Left ventricle myocardium inferior (tissue), 1 donor: ENCODE measurements at regions not wholly inside any gene's neighbourhood (a gene's known extent, or its start where the extent isn't known, plus 50 kb on each side); places are given as distances from the start of the nearest gene placed in this dataset.

Experiments used
- DNase-seq: peaks from one replicate; pipeline ENCODE4 v3.0.0-alpha.2; 2020
- H3K27ac ChIP-seq: fragments of 200-600 bp; replicated peaks from 2 replicates; pipeline ENCODE4 v1.8.0; 2021
- H3K27me3 ChIP-seq: fragments of 200-600 bp; 2 replicates; pipeline ENCODE4 v1.8.0; 2021; ENCODE audit warnings: low read depth
- H3K36me3 ChIP-seq: fragments of 200-600 bp; 2 replicates; pipeline ENCODE4 v1.8.0; 2021
- H3K4me1 ChIP-seq: fragments of 200-600 bp; 2 replicates; pipeline ENCODE4 v1.8.0; 2021
- H3K4me3 ChIP-seq: fragments of 200-600 bp; 2 replicates; pipeline ENCODE4 v1.8.0; 2021; ENCODE audit warnings: mild to moderate bottlenecking, moderate library complexity
- H3K9me3 ChIP-seq: fragments of 200-600 bp; replicated peaks from 2 replicates; pipeline ENCODE4 v1.8.0; 2021
- intact Hi-C: fragments of 100-400 bp; cut with micrococcal nuclease; formaldehyde crosslinking; loops from one replicate; pipeline ENCODE4 v1.11.0; 2022
- TF ChIP-seq, protein P1 (sequence below): fragments of 200-600 bp; IDR thresholded peaks from 2 replicates; pipeline ENCODE4 v1.8.0; 2021; ENCODE audit warnings: antibody characterized with exemption, mild to moderate bottlenecking, borderline replicate concordance
- donor health status: DM: no; HTN: yes; CAD: no; lungs with severe emphysema.

DNA sequence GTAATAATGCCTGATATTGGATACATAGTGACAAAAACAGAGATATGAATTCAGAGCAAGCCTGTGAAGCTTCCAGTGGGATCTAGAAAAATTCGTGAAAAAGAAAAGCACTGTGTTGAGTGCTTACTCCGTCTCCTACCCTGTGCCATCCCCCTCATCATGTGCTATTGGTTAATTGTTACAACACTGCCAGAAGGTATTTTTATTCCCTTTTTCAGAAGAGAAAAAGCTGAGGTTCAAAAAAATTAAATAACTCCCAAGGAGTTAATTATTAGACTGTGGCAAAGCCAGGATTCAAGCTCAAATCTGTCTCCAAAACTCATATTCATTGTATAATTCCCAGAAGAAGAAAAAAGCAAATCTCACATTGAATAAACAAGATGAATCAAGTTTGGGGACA lies 735.5 kb upstream of the ACVR2A start:
- Histone ChIP-seq H3K27ac (no peak overlapping the region), H3K9me3 (peaks cover 12% of the 10 kb centered on the region), H3K4me1 (no peaks in the 10 kb centered on the region), H3K36me3 (no peaks in the 10 kb centered on the region), H3K4me3 (no peak overlapping the region), H3K27me3 (no peaks in the 10 kb centered on the region)
- TF ChIP-seq, protein P1, sequence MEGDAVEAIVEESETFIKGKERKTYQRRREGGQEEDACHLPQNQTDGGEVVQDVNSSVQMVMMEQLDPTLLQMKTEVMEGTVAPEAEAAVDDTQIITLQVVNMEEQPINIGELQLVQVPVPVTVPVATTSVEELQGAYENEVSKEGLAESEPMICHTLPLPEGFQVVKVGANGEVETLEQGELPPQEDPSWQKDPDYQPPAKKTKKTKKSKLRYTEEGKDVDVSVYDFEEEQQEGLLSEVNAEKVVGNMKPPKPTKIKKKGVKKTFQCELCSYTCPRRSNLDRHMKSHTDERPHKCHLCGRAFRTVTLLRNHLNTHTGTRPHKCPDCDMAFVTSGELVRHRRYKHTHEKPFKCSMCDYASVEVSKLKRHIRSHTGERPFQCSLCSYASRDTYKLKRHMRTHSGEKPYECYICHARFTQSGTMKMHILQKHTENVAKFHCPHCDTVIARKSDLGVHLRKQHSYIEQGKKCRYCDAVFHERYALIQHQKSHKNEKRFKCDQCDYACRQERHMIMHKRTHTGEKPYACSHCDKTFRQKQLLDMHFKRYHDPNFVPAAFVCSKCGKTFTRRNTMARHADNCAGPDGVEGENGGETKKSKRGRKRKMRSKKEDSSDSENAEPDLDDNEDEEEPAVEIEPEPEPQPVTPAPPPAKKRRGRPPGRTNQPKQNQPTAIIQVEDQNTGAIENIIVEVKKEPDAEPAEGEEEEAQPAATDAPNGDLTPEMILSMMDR: no peak
- no peak for DNase-seq
- intact Hi-C loops: no loop called here

DNA sequence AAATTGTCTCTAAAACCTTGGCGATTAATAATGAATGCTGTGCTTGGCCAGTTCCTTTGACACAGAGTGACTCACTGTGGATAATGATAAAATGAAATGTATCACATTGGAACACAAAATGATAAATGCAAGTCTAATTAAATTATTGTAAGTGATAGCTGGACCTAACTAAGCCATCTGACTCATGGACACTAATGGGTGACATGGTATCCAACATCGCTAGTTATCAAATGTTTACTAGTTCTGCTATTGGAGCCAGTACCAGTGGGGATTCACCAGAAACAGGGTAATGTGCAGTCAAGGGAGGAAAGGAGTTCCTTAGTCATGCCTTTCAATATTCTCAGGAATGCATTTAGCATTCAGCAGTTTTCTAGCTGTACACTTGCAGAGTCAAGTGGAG lies 736.3 kb upstream of the ACVR2A start:
- DNase-seq: no peak
- H3K27ac ChIP-seq: no peak overlapping the region
- no peaks in the 10 kb centered on the region for H3K36me3 ChIP-seq
- no peaks in the 10 kb centered on the region for H3K4me1 ChIP-seq
- peaks cover 5% of the 10 kb centered on the region for H3K9me3 ChIP-seq
- intact Hi-C loops: no loop called here
- no peaks in the 10 kb centered on the region for H3K27me3 ChIP-seq
- no peak overlapping the region for H3K4me3 ChIP-seq
- TF ChIP-seq, protein P1: no peak

DNA sequence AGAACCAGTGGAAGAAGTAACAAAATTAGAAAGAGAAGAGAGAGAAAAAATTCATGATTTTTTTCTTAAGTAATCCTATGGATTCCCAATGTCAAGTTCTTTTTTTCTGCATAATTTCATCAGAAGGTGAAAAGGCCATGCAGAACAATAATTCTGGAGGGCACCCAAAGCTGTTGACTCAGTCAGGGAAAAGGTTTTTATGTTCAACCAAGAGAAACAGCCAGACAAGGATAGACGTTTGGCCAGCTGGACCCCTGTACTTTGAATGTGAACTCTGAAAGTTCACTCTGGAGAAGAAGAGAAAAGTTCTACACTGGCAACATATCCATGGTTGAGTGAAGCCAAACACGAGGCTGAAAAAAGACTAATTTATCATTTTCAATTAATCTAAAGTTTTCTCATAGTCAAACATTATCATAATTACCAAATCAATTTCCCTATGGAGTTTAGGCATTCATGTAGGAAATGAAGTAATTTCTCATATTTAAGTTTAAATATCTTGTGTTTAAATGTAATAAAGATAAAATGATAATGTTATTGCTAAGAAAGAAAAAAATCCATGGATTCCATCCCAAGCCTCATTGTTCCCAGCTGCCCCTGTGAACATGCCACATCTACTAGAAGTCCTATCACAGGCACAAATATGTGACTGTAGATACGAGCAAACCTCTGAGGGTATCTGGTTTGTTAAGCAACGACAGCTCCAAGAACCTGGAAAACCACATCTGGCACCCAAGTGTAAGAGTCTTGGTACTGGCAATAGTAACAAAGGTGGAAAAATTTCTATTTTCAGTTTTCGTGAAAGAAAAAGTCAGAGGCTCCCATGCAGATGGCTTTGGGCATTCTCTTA lies 742.7 kb upstream of the ACVR2A start:
- H3K9me3 ChIP-seq: no peaks in the 10 kb centered on the region
- intact Hi-C loops: no loop called here
- no peak overlapping the region for H3K27ac ChIP-seq
- H3K36me3 ChIP-seq: no peaks in the 10 kb centered on the region
- no peaks in the 10 kb centered on the region for H3K27me3 ChIP-seq
- H3K4me3 ChIP-seq: no peak overlapping the region
- no peak for DNase-seq
- H3K4me1 ChIP-seq: no peaks in the 10 kb centered on the region
- TF ChIP-seq, protein P1: no peak

DNA sequence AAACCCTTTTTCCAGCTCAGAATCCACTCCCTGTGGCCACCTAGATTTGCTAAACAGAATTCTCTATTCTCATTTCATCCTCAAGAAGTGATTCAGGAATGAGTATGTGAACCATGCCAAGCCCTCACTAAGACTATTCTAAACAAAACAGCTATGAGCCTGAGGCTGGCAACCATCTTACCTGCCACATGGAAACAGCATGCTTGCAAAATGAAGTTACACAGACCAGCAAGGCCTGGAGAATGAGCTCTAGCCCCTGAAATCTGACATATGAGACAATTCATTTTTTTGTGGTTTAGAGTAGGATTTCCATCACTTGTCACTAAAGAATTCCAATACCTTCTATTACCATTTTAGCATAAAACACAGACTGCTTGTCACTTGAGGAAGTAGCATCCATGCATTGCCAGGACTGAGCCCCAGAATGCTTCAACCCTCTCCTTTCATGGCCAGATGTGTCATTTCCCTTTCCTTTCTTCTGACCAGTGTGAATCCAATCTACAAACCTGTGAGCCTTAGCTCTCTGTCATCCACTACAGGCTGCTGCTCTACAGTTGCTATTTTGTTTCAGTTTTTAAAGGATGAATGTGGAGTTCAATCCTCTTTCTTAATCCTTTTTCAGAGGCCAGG lies 744.3 kb upstream of the ACVR2A start:
- H3K4me1 ChIP-seq: no peaks in the 10 kb centered on the region
- no peaks in the 10 kb centered on the region for H3K27me3 ChIP-seq
- no peak overlapping the region for H3K27ac ChIP-seq
- intact Hi-C loops: no loop called here
- no peaks in the 10 kb centered on the region for H3K9me3 ChIP-seq
- no peak for DNase-seq
- no peaks in the 10 kb centered on the region for H3K36me3 ChIP-seq
- H3K4me3 ChIP-seq: no peak overlapping the region
- TF ChIP-seq, protein P1: no peak

DNA sequence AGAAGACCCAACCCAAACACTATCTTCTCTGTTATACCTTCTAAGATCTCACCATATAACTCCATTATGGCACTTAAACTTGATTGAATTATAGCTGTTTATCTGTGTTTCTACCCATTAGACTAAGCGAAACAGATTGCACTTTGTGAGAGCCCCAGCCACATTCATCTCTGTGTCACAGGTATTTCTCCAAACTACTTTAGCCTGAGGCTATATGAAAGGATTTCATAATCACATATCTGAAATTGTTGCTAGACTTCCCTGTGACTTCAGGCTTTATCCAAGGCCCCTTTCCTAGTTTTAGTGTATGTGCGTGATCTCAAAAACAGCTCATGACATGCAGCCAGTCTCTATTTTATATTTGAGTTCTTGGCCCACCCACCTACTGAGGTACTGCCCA lies 745.0 kb upstream of the ACVR2A start:
- Histone ChIP-seq H3K27me3 (no peaks in the 10 kb centered on the region), H3K27ac (no peak overlapping the region), H3K9me3 (no peaks in the 10 kb centered on the region), H3K4me3 (no peak overlapping the region), H3K4me1 (no peaks in the 10 kb centered on the region), H3K36me3 (no peaks in the 10 kb centered on the region)
- TF ChIP-seq, protein P1: no peak
- intact Hi-C loops: no loop called here
- DNase-seq: no peak
